Natural killer cell (primary cell): ENCODE measurements at regions not wholly inside any gene's neighbourhood (a gene's known extent, or its start where the extent isn't known, plus 50 kb on each side); places are given as distances from the start of the nearest gene placed in this dataset.
"Not testable (repeated sequence)": the region's sequence is repeated elsewhere in the genome, so short reads cannot be mapped to it uniquely, and the experiment has no call there.

Experiments used
- ATAC-seq, 3 donors: fragments of 150-1000 bp in 2 of 3; fragments of 200-7000 bp in 1 of 3; cut with Tn5 transposase; 1 replicate in 1 of 3; 2 replicates in 2 of 3; pipeline ENCODE4 v1.10.0; 2021; ENCODE audit warnings: mild to moderate bottlenecking in 2 of 3, moderate library complexity in 2 of 3
- DNase-seq, 2 donors: peaks; one replicate each; pipeline versions ENCODE4 v3.0.0 to v3.0.0-alpha.2; 2013 to 2021; ENCODE audit warnings: mixed read lengths in 1 of 2
- H3K27ac ChIP-seq: one replicate; pipeline ENCODE4 v1.5.1; 2013; ENCODE audit warnings: mild to moderate bottlenecking, low read length
- H3K27me3 ChIP-seq: one replicate; pipeline ENCODE4 v1.6.1; 2013; ENCODE audit warnings: low read length; ENCODE audit not compliant: control insufficient read depth, insufficient read depth
- H3K36me3 ChIP-seq: one replicate; pipeline ENCODE4 v1.6.1; 2013; ENCODE audit warnings: low read length; ENCODE audit not compliant: control insufficient read depth, insufficient read depth
- H3K4me1 ChIP-seq: one replicate; pipeline ENCODE4 v1.6.1; 2013; ENCODE audit warnings: low read length; ENCODE audit not compliant: control insufficient read depth, insufficient read depth
- H3K4me3 ChIP-seq: one replicate; pipeline ENCODE4 v1.5.1; 2013; ENCODE audit warnings: low read length
- H3K9me3 ChIP-seq: one replicate; pipeline ENCODE4 v1.6.1; 2013; ENCODE audit warnings: low read length; ENCODE audit not compliant: control insufficient read depth, insufficient read depth
- H3K27ac Mint-ChIP-seq, 2 donors: one replicate each; pipeline ENCODE4 v1.8.0; 2022; ENCODE audit warnings: mild to moderate bottlenecking in 2 of 2, mixed read lengths in 2 of 2, moderate library complexity in 1 of 2
- H3K27me3 Mint-ChIP-seq, 2 donors: one replicate each; pipeline ENCODE4 v1.8.0; 2022; ENCODE audit warnings: low read depth in 2 of 2, mixed read lengths in 2 of 2
- H3K36me3 Mint-ChIP-seq: one replicate; pipeline ENCODE4 v1.8.0; 2022; ENCODE audit warnings: mixed read lengths
- H3K4me1 Mint-ChIP-seq, 2 donors: one replicate each; pipeline ENCODE4 v1.8.0; 2022; ENCODE audit warnings: mixed read lengths in 2 of 2
- H3K4me3 Mint-ChIP-seq: one replicate; pipeline ENCODE4 v1.8.0; 2022; ENCODE audit warnings: mild to moderate bottlenecking, moderate library complexity, mixed read lengths
- H3K9me3 Mint-ChIP-seq, 2 donors: one replicate each; pipeline ENCODE4 v1.8.0; 2022; ENCODE audit warnings: mixed read lengths in 2 of 2
- CTCF ChIP-seq: fragments of 200-600 bp; IDR thresholded peaks from one replicate; pipeline ENCODE4 v1.8.0; 2022; ENCODE audit warnings: antibody characterized with exemption
- WGBS: methylation state at CpG from one replicate; pipeline ENCODE4 v1.1.7; 2013; ENCODE audit warnings: missing lambda C conversion rate; ENCODE audit not compliant: insufficient coverage; 5-methylcytosine and 5-hydroxymethylcytosine counted together
- intact Hi-C: fragments of 100-400 bp; cut with micrococcal nuclease; formaldehyde crosslinking; loops from one replicate; pipeline ENCODE4 v1.14.2; 2022

GRCh38 chr6:137573739-137574138 lies 79.5 kb upstream of the OLIG3 start:
- Histone ChIP-seq H3K4me1 (no peaks in the 10 kb centered on the region), H3K27ac (no peak overlapping the region), H3K4me3 (no peak overlapping the region), H3K9me3 (no peaks in the 10 kb centered on the region), H3K36me3 (no peaks in the 10 kb centered on the region), H3K27me3 (peaks cover 16% of the 10 kb centered on the region)
- no peak for TF ChIP-seq CTCF
- no peaks in the 10 kb centered on the region for H3K9me3 Mint-ChIP-seq
- H3K27ac Mint-ChIP-seq = no peak overlapping the region
- no peaks in the 10 kb centered on the region for H3K36me3 Mint-ChIP-seq
- intact Hi-C loops = no loop called here
- no peak overlapping the region for H3K4me3 Mint-ChIP-seq
- WGBS = 78% methylated on average over 4 of the region's 4 CpGs
- H3K27me3 Mint-ChIP-seq = peaks cover 26 to 43% of the 10 kb centered on the region in 2 donors
- DNase-seq = no peak
- no peaks in the 10 kb centered on the region for H3K4me1 Mint-ChIP-seq
- no peak for ATAC-seq

- intact Hi-C loops = no loop called here
- no peak overlapping the region for H3K4me3 ChIP-seq
- no peaks in the 10 kb centered on the region for H3K4me1 Mint-ChIP-seq
- no peak overlapping the region for H3K4me3 Mint-ChIP-seq
- peaks cover 17 to 24% of the 10 kb centered on the region in 2 donors for H3K27me3 Mint-ChIP-seq
- WGBS = 90% methylated on average over 2 of the region's 2 CpGs
- H3K27me3 ChIP-seq = peaks cover 3% of the 10 kb centered on the region
- no peaks in the 10 kb centered on the region for H3K36me3 ChIP-seq
- H3K4me1 ChIP-seq = no peaks in the 10 kb centered on the region
- no peak overlapping the region for H3K27ac ChIP-seq
- ATAC-seq = no peak
- H3K9me3 ChIP-seq = no peaks in the 10 kb centered on the region
- TF ChIP-seq CTCF = no peak
- H3K27ac Mint-ChIP-seq = no peak overlapping the region
- no peaks in the 10 kb centered on the region for H3K9me3 Mint-ChIP-seq
- no peaks in the 10 kb centered on the region for H3K36me3 Mint-ChIP-seq
- DNase-seq = no peak
Measured at GRCh38 chr6:137579612-137580011, 85.4 kb upstream of the OLIG3 start.

DNA sequence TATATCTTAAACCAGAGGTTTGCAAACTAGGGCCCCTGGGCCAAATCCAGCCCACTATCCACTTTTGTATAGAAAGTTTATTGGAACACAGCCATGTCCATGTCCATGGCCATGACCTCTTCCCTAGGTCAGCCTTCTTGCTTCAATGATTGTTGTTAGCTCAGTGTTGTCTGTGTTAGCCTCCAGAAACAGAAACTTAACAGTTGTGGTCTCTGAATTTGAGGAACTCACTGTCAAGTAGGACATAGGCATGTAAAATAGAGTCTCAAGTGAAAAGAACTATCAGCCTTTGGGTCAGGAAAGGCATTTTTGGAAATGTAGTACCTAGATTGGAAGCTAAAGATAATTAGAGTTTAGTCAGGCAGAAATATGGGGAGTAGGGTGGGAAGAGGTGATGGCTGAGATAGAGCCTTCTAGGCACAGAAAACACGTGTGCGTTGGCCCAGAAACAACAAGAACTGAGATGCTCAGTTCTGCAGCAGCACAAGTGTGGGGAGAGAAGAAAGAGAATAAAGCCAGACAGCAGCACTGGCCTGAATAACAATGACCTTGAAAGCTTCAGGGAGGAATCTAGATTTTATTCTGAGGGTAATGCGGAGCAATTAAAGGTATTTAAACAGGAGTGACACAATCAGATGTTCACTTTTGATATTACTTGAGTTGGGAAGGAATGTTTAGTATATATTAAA lies 87.0 kb upstream of the OLIG3 start:
- Histone ChIP-seq H3K27ac (no peak overlapping the region), H3K36me3 (no peaks in the 10 kb centered on the region), H3K9me3 (no peaks in the 10 kb centered on the region), H3K4me3 (no peak overlapping the region), H3K27me3 (no peaks in the 10 kb centered on the region), H3K4me1 (no peaks in the 10 kb centered on the region)
- Mint-ChIP-seq H3K9me3 (no peaks in the 10 kb centered on the region), H3K27me3 (peaks cover 11 to 23% of the 10 kb centered on the region in 2 donors), H3K4me3 (no peak overlapping the region), H3K36me3 (no peaks in the 10 kb centered on the region), H3K27ac (no peak overlapping the region), H3K4me1 (no peaks in the 10 kb centered on the region)
- ATAC-seq (no peak), DNase-seq (no peak)
- intact Hi-C loops = no loop called here
- no peak for TF ChIP-seq CTCF
- WGBS = 69% methylated on average over 3 of the region's 3 CpGs

DNA sequence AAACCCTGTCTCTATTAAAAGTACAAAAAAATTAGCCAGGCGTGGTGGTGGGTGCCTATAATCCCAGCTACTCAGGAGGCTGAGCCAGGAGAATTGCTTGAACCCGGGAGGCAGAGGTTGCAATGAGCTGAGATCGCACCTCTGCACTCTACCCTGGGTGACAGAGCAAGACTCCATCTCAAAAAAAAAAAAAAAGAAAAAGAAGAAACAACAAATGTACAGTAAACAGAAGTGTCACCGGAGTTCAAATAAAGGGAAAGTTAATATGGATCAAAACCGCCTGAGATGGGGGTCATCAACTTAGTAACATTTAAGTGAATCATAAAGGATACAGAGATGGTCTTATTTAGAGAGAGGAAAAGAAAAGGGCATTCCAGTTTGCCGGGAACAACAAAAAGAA lies 89.3 kb upstream of the OLIG3 start:
- H3K9me3 Mint-ChIP-seq, H3K27ac ChIP-seq, H3K27ac Mint-ChIP-seq, H3K9me3 ChIP-seq, H3K4me1 ChIP-seq, H3K4me1 Mint-ChIP-seq, H3K36me3 ChIP-seq, H3K27me3 ChIP-seq, H3K36me3 Mint-ChIP-seq, H3K4me3 Mint-ChIP-seq, DNase-seq, H3K4me3 ChIP-seq, ATAC-seq, intact Hi-C loops: not testable (repeated sequence)
- 85% methylated on average over 6 of the region's 6 CpGs for WGBS
- peaks cover 9 to 21% of the 10 kb centered on the region in 2 donors for H3K27me3 Mint-ChIP-seq
